A673 (cell line): ENCODE measurements at regions not wholly inside any gene's neighbourhood (a gene's known extent, or its start where the extent isn't known, plus 50 kb on each side); places are given as distances from the start of the nearest gene placed in this dataset.

Experiments
- EZH2 ChIP-seq: fragments of 200-600 bp; sonication (generic); IDR thresholded peaks from 2 replicates; pipeline ENCODE4 v1.6.1; 2017; ENCODE audit warnings: borderline replicate concordance, low read depth, mild to moderate bottlenecking, mixed read lengths, antibody characterized with exemption, low read length; ENCODE audit not compliant: poor library complexity, severe bottlenecking
- TF ChIP-seq, protein P1 (sequence below): fragments of 300-800, 200-600 bp; sonication (generic); conservative IDR thresholded peaks from 2 replicates; pipeline ENCODE4 v1.5.1; 2017; ENCODE audit warnings: low read depth, mild to moderate bottlenecking, antibody characterized with exemption, low read length, moderate library complexity, mixed read lengths

DNA sequence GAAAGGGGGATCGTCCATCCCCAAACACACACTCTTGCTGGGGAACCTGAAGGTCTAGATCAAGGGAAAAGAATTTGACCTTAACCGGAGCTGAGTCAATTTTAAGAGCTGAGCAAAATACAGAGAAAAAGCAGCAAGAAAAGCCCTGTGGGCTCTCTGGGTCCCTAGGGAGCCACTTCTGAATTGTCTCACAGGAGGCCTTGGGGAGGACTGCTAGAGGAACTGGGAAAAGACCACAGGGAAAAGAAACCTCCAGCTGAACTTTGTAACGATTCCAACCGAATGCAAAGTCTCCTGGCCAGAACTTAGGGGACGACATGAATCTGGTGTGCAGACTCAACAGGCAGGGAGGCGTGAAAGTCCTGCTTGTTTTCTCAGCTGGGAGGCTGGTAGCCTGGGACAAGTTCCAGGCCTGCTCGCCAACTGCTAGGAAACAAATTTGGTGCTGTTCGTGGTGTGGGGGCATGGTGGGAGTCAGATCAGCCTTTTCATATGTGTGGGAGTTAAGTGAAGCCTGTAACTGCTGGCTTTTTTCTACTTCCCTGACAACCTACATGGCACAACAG is 644.6 kb upstream of the CNTNAP5 start:
- TF ChIP-seq, protein P1, sequence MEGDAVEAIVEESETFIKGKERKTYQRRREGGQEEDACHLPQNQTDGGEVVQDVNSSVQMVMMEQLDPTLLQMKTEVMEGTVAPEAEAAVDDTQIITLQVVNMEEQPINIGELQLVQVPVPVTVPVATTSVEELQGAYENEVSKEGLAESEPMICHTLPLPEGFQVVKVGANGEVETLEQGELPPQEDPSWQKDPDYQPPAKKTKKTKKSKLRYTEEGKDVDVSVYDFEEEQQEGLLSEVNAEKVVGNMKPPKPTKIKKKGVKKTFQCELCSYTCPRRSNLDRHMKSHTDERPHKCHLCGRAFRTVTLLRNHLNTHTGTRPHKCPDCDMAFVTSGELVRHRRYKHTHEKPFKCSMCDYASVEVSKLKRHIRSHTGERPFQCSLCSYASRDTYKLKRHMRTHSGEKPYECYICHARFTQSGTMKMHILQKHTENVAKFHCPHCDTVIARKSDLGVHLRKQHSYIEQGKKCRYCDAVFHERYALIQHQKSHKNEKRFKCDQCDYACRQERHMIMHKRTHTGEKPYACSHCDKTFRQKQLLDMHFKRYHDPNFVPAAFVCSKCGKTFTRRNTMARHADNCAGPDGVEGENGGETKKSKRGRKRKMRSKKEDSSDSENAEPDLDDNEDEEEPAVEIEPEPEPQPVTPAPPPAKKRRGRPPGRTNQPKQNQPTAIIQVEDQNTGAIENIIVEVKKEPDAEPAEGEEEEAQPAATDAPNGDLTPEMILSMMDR = no peak
- no peak for TF ChIP-seq EZH2
